Loucy (cell line): ENCODE measurements at regions not wholly inside any gene's neighbourhood (a gene's known extent, or its start where the extent isn't known, plus 50 kb on each side); places are given as distances from the start of the nearest gene placed in this dataset.

Experiments
- H2AFZ ChIP-seq: fragments of 200-600 bp; sonication (generic); 2 replicates; pipeline ENCODE4 v1.6.0; 2016; ENCODE audit warnings: antibody characterized with exemption, mild to moderate bottlenecking, low read length, moderate library complexity
- H3F3A ChIP-seq: fragments of 200-600 bp; 2 replicates; pipeline ENCODE4 v1.6.0; 2016; ENCODE audit warnings: antibody characterized with exemption, low read depth, mild to moderate bottlenecking
- H3K27me3 ChIP-seq: fragments of 200-600 bp; sonication (generic); 2 replicates; pipeline ENCODE4 v1.6.1; 2014; ENCODE audit warnings: low read length, mild to moderate bottlenecking; ENCODE audit not compliant: insufficient read depth, poor library complexity, severe bottlenecking
- H3K36me3 ChIP-seq: fragments of 200-600 bp; sonication (generic); 2 replicates; pipeline ENCODE4 v1.6.1; 2016; ENCODE audit warnings: low read length; ENCODE audit not compliant: insufficient read depth
- H3K4me1 ChIP-seq: fragments of 200-600 bp; sonication (generic); 2 replicates; pipeline ENCODE4 v1.5.1; 2014; ENCODE audit warnings: low read length, mild to moderate bottlenecking; ENCODE audit not compliant: insufficient read depth, poor library complexity, severe bottlenecking
- H3K4me2 ChIP-seq: fragments of 200-600 bp; sonication (generic); 2 replicates; pipeline ENCODE4 v1.6.0; 2014; ENCODE audit warnings: antibody characterized with exemption, low read length, low read depth, mild to moderate bottlenecking; ENCODE audit not compliant: poor library complexity, severe bottlenecking
- H3K4me3 ChIP-seq: fragments of 200-600 bp; sonication (generic); 2 replicates; pipeline ENCODE4 v1.5.1; 2014; ENCODE audit warnings: low read length, mild to moderate bottlenecking, mixed read lengths; ENCODE audit not compliant: poor library complexity, severe bottlenecking
- H3K79me2 ChIP-seq: fragments of 200-600 bp; sonication (generic); 2 replicates; pipeline ENCODE4 v1.6.1; 2014; ENCODE audit warnings: low read length; ENCODE audit not compliant: insufficient read depth
- H3K9ac ChIP-seq: fragments of 200-600 bp; sonication (generic); 2 replicates; pipeline ENCODE4 v1.6.0; 2014; ENCODE audit warnings: mild to moderate bottlenecking, low read depth, low read length, moderate library complexity; ENCODE audit not compliant: poor library complexity, severe bottlenecking
- H3K9me2 ChIP-seq: fragments of 200-600 bp; sonication (generic); replicated peaks from 2 replicates; pipeline ENCODE4 v1.6.1; 2016; ENCODE audit warnings: low read depth, low read length, mixed read lengths
- H3K9me3 ChIP-seq: fragments of 200-600 bp; sonication (generic); 2 replicates; pipeline ENCODE4 v1.6.1; 2014; ENCODE audit warnings: mild to moderate bottlenecking, antibody characterized with exemption, low read length, low read depth; ENCODE audit not compliant: insufficient read depth
- H4K20me1 ChIP-seq: fragments of 200-600 bp; sonication (generic); 2 replicates; pipeline ENCODE4 v1.6.0; 2014; ENCODE audit warnings: antibody characterized with exemption, low read length, mild to moderate bottlenecking; ENCODE audit not compliant: insufficient read depth, poor library complexity, severe bottlenecking
- CTCF ChIP-seq: fragments of 200-600 bp; sonication (generic); conservative IDR thresholded peaks from 2 replicates; pipeline ENCODE4 v1.5.1; 2014; ENCODE audit warnings: mild to moderate bottlenecking, antibody characterized with exemption, low read length
- EZH2phosphoT487 ChIP-seq: fragments of 200-600 bp; IDR thresholded peaks from 2 replicates; pipeline ENCODE4 v1.6.1; 2018; ENCODE audit warnings: antibody characterized with exemption, mild to moderate bottlenecking, moderate library complexity, borderline replicate concordance

DNA sequence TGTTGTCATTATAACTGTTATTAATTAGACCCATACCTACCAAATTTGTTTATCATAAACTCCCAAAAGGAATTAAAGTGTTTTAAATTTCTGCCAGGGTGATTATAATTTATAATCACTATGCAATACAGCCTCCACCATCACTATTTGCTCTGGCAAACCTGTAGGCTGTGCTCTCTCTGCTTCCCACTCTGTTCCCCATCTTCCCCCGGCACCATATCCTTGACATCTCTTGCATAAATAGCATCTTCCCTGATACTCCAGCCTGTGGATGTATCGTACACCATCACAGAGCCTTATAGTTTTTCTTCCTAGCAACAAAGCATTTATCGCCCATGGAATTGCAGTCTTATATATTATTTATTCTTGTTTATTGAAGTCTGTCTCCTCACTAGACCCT is 181.5 kb upstream of the TSC22D1 start:
- TF ChIP-seq CTCF: no peak
- no peak for TF ChIP-seq EZH2phosphoT487
- Histone ChIP-seq H3K79me2 (no peaks in the 10 kb centered on the region), H3K27me3 (no peaks in the 10 kb centered on the region), H3K4me1 (peaks cover 9% of the 10 kb centered on the region), H4K20me1 (no peaks in the 10 kb centered on the region), H3F3A (no peaks in the 10 kb centered on the region), H3K9me3 (no peaks in the 10 kb centered on the region), H2AFZ (no peak overlapping the region), H3K9me2 (no peaks in the 10 kb centered on the region), H3K9ac (no peak overlapping the region), H3K4me2 (no peak overlapping the region), H3K36me3 (no peaks in the 10 kb centered on the region), H3K4me3 (no peak overlapping the region)

DNA sequence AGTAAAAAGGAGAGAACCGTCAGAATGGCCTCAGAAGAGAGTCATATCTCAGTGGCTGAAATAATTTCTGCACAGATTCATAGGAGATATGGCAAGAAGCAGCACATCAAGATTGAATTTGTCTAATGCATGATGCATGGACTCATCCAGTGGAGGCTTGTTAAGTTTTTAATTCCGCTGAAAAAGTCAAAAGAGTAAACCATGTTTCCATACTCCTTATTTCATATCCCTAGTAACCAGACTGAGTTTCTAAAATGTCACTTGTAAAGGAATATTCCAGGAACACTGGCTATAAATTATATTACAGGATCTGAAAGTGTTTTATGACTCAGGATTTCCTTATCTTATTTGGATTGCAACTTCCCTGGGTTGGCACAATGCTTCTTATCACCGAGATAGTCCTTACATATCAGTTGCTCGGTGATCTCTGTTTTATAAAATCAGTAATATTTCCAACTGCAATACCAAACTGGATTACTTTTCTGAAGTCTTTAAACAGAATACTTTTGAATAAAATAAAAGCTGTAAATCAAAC is 180.2 kb upstream of the TSC22D1 start:
- Histone ChIP-seq H3K27me3 (no peaks in the 10 kb centered on the region), H3K9ac (no peak overlapping the region), H4K20me1 (no peaks in the 10 kb centered on the region), H3K4me2 (no peak overlapping the region), H3K4me3 (no peak overlapping the region), H3K4me1 (peaks cover 9% of the 10 kb centered on the region), H3K79me2 (no peaks in the 10 kb centered on the region), H3F3A (no peaks in the 10 kb centered on the region), H3K36me3 (no peaks in the 10 kb centered on the region), H2AFZ (no peak overlapping the region), H3K9me2 (no peaks in the 10 kb centered on the region), H3K9me3 (no peaks in the 10 kb centered on the region)
- TF ChIP-seq CTCF (no peak), EZH2phosphoT487 (no peak)

DNA sequence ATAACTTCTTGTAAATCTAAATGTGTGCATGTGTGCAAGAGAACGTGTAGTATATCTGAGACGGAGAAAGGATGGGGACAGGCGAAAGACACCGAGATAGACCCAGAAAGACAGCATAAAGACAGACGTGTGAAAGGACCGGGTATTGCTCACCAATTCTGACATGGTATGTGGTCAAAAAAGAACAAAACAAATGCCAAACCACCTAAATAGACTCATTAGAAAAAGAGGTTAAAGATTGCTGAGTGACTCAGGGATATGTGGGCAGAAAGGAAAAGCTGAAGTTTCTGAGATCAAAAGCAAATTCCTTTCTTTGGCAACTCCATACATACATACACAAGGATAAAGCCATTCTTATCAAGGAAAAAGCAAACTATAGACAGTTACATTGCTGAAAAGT is 179.7 kb upstream of the TSC22D1 start:
- Histone ChIP-seq H3K36me3 (no peaks in the 10 kb centered on the region), H2AFZ (no peak overlapping the region), H3K9me2 (no peaks in the 10 kb centered on the region), H3K4me3 (no peak overlapping the region), H3F3A (no peaks in the 10 kb centered on the region), H3K4me2 (no peak overlapping the region), H3K9me3 (no peaks in the 10 kb centered on the region), H3K79me2 (no peaks in the 10 kb centered on the region), H3K4me1 (peaks cover 9% of the 10 kb centered on the region), H4K20me1 (no peaks in the 10 kb centered on the region), H3K9ac (no peak overlapping the region), H3K27me3 (no peaks in the 10 kb centered on the region)
- TF ChIP-seq EZH2phosphoT487: no peak
- TF ChIP-seq CTCF: no peak
